GM13976 (cell line): ENCODE measurements at regions not wholly inside any gene's neighbourhood (a gene's known extent, or its start where the extent isn't known, plus 50 kb on each side); places are given as distances from the start of the nearest gene placed in this dataset.
"Not testable (repeated sequence)": the region's sequence is repeated elsewhere in the genome, so short reads cannot be mapped to it uniquely, and the experiment has no call there.

ENCODE experiments used
- DNase-seq: peaks from one replicate; pipeline ENCODE4 v3.0.0; 2012; ENCODE audit warnings: low spot score
- in situ Hi-C: fragments of 300-500 bp; cut with MboI; formaldehyde crosslinking; loops from one replicate; pipeline ENCODE4 v1.12.0; 2022; ENCODE audit warnings: low sequenced_read_pairs, mixed read lengths, inconsistent platforms; ENCODE audit not compliant: unreplicated experiment
- TF ChIP-seq, protein P1 (sequence below): IDR thresholded peaks from 2 replicates; pipeline ENCODE4 v1.5.1; 2012; ENCODE audit warnings: borderline replicate concordance, mild to moderate bottlenecking; ENCODE audit not compliant: insufficient read depth; ENCODE audit errors: extremely low read depth, missing control alignments, control extremely low read depth

DNA sequence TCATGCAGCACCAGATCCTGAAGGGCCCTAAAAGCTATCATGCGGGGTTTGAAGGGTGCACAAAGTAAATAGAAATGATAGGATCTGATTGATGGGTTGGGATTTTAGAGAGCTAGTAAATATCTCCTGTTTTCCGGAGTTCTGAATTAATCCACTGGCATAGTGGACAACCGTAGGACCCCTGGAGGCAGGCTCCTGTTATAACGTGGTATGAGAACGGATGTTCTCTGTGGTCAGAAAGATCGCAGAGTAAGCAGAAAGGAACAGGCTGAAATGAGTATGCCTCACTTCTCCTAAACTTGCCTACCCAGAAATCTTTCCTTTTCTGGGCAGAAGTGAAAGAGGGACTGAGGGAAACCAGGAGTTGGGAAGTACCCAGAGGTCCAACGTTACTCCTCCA, 470.8 kb downstream of the AJAP1 start:
- TF ChIP-seq, protein P1, sequence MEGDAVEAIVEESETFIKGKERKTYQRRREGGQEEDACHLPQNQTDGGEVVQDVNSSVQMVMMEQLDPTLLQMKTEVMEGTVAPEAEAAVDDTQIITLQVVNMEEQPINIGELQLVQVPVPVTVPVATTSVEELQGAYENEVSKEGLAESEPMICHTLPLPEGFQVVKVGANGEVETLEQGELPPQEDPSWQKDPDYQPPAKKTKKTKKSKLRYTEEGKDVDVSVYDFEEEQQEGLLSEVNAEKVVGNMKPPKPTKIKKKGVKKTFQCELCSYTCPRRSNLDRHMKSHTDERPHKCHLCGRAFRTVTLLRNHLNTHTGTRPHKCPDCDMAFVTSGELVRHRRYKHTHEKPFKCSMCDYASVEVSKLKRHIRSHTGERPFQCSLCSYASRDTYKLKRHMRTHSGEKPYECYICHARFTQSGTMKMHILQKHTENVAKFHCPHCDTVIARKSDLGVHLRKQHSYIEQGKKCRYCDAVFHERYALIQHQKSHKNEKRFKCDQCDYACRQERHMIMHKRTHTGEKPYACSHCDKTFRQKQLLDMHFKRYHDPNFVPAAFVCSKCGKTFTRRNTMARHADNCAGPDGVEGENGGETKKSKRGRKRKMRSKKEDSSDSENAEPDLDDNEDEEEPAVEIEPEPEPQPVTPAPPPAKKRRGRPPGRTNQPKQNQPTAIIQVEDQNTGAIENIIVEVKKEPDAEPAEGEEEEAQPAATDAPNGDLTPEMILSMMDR, result no peak
- no peak for DNase-seq
- in situ Hi-C loops, result no loop called here

DNA sequence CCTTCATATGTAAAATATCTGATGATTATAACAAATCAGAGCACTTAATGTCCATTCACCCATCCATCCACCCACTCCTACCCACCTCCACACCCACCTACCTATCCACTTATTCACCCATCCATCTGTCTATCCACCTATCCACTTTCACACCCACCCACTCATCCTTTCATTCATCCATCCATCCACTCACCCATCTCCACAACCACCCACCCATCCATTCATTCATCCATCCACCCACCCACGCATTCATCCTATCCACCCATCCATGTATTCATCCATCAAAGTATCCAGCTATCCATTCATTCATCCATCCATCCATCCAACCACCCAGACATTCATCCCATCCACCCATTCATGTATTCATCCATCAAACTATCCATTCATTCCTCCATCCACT, 466.1 kb downstream of the AJAP1 start:
- no peak for DNase-seq
- TF ChIP-seq, protein P1, result no peak
- in situ Hi-C loops, result no loop called here

DNA sequence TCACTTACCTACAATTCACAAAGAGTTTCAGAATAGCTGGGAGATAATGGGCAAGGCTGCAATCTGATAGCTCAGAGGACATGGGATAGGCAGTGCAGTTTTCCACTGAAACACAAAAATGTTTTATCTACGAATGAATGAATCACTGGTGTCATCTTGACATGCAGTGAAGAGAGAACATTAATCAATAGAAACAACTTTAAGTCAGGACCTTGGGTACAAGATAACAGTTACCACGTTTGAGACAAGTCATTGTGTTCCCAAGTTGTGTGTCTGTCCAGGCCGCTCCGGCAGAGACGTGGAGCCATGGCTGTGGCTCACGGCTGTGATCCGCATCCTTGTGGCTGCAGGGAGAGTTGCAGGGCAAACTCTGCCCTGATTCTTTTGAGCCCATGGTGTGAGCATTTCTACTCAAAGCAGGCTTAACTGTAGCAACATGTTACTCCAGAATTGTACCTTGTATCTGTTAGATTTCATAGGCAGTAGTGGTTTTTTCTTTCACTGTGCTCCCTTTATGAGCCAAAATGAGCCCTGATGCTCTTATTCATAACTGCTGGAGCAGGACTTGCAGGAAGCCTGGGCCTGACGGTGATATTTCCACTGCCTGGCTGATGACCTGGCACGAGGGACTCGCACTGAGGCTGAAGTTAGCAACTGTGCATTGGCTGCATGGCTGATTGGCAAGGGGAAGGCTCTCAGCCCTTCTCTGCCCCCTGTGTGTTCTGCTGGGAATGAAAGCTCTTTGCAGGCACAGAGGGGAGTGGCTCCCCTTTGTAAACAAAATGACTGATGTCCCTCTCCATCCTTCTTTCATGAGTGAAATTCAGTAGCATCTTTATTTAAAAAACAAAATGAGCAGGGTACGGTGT, 465.2 kb downstream of the AJAP1 start:
- TF ChIP-seq, protein P1, result no peak
- in situ Hi-C loops, result no loop called here
- DNase-seq, result no peak

DNA sequence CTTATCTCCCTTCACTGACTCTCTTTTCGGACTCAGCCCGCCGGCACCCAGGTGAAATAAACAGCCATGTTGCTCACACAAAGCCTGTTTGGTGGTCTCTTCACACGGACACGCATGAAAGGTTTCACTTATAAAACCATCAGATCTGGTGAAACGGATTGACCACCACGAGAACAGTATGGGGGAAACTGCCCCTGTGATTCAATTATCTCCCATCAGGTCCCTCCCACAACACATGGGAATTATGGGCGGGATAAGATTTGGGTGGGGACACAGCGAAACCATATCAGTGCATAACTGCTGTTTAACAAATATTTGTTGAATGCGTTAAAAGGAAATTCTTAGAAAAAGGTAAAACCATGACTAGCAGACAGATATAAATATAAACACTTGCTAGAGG, 464.4 kb downstream of the AJAP1 start:
- in situ Hi-C loops, DNase-seq: not testable (repeated sequence)

DNA sequence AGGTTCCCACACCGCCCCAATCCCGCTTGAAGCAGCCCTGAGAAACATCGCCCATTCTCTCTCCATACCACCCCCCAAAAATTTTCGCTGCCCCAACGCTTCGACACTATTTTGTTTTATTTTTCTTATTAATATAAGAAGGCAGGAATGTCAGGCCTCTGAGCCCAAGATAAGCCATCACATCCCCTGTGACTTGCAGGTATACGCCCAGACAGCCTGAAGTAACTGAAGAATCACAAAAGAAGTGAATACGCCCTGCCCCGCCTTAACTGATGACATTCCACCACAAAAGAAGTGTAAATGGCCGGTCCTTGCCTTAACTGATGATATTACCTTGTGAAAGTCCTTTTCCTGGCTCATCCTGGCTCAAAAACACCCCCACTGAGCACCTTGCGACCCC, 463.9 kb downstream of the AJAP1 start:
- DNase-seq, in situ Hi-C loops: not testable (repeated sequence)

DNA sequence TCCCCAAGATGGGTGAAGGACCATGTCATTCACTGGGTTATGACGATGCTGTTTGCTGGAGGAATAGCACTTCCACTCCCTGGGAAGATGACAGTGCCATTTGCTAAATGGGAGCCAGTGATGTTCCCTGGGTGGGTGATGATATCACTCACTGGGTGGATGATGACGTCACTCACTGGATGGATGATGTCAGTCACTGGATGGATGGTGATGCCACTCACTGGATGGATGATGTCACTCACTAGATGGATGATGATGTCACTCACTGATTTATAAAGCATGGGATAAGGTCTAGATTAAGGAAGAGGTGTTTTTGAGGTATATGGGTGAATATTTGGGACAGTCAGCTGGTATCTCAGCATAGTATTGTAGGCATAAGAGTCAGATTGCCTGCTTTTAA, 457.2 kb downstream of the AJAP1 start:
- TF ChIP-seq, protein P1, result no peak
- in situ Hi-C loops, result no loop called here
- DNase-seq, result no peak

DNA sequence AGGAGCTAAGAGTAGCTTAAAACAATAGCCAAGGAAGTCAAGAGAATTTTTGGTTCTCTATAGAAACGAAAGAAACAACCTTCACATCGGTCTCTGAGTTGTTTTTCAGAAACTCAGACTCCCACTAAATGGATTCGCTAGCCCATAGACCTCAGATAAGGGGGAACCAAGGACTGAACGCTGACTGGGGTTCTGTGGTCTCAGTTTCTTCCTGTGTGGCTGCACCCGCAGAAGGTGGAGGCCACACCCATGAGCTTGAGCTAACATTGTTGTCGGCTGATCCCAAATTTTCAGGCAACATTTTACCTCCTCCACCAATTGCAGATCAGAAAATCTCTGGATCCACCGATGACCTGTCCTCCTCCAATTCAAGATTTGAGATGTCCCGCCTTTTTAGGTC, 456.1 kb downstream of the AJAP1 start:
- TF ChIP-seq, protein P1, result no peak
- no peak for DNase-seq
- in situ Hi-C loops, result no loop called here

DNA sequence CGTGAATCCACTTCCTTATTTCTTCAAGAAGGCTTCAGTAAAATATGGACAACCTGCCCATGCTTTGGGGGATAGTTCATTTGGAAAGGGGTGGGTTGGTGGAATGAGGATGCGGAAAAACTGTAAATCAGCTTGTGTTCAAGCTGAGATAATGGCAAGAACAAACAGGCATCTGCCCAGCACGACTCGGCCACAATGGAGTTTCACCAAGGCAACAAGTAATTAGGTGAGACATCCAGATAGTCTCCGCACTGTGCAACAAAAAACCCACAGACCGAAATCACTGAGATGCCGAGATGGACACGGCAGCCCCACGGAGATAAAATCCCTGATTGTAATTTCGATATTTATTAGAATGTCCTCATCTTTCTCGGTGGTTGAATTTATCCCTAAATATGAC, 455.2 kb downstream of the AJAP1 start:
- TF ChIP-seq, protein P1, result no peak
- in situ Hi-C loops, result no loop called here
- no peak for DNase-seq
